ENCODE measurements at regions not wholly inside any gene's neighbourhood (a gene's known extent, or its start where the extent isn't known, plus 50 kb on each side); places are given as distances from the start of the nearest gene placed in this dataset.

DNA sequence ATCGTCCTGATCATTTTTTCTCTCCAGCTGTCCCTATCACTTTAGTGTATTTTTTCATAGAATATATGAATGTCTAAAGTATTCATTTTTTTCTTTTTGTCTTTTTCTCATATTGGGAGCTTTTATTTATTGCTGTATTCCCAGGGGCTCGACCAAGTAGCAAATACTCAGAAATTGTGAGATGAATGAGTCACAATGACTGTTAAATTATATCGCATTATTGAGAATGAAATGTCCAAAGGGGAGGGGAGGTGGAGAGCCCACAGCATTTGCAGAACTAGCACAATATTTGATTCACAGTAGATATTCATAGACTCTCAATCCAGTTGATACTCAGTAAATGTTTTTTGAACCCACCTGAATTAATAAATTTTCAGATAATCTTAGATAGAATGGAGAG lies 543.6 kb upstream of the FAM241A start:
- no peak for DNase-seq (ENCODE audit: low read depth in 1 of 2, low spot score in 1 of 2)
- no peak for TF ChIP-seq ZNF302 (CRISPR knock-in tag; IDR thresholded peaks at IDR 0.05)
- TF ChIP-seq RARB (CRISPR knock-in tag; IDR thresholded peaks at IDR 0.05): no peak
- TF ChIP-seq, protein P1, sequence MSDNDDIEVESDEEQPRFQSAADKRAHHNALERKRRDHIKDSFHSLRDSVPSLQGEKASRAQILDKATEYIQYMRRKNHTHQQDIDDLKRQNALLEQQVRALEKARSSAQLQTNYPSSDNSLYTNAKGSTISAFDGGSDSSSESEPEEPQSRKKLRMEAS (IDR thresholded peaks at IDR 0.05): no peak
- TF ChIP-seq CHD4 (IDR thresholded peaks at IDR 0.05; ENCODE audit: borderline replicate concordance): no peak
- TF ChIP-seq POLR2AphosphoS2 (conservative IDR thresholded peaks at IDR 0.05; ENCODE audit: low read length): no peak
- TF ChIP-seq, protein P2, sequence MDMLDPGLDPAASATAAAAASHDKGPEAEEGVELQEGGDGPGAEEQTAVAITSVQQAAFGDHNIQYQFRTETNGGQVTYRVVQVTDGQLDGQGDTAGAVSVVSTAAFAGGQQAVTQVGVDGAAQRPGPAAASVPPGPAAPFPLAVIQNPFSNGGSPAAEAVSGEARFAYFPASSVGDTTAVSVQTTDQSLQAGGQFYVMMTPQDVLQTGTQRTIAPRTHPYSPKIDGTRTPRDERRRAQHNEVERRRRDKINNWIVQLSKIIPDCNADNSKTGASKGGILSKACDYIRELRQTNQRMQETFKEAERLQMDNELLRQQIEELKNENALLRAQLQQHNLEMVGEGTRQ (IDR thresholded peaks at IDR 0.05): no peak
- TF ChIP-seq, protein P3, sequence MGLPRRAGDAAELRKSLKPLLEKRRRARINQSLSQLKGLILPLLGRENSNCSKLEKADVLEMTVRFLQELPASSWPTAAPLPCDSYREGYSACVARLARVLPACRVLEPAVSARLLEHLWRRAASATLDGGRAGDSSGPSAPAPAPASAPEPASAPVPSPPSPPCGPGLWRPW (IDR thresholded peaks at IDR 0.05): no peak
- TF ChIP-seq, protein P4, sequence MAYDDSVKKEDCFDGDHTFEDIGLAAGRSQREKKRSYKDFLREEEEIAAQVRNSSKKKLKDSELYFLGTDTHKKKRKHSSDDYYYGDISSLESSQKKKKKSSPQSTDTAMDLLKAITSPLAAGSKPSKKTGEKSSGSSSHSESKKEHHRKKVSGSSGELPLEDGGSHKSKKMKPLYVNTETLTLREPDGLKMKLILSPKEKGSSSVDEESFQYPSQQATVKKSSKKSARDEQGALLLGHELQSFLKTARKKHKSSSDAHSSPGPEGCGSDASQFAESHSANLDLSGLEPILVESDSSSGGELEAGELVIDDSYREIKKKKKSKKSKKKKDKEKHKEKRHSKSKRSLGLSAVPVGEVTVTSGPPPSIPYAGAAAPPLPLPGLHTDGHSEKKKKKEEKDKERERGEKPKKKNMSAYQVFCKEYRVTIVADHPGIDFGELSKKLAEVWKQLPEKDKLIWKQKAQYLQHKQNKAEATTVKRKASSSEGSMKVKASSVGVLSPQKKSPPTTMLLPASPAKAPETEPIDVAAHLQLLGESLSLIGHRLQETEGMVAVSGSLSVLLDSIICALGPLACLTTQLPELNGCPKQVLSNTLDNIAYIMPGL (CRISPR knock-in tag; IDR thresholded peaks at IDR 0.05; ENCODE audit: borderline replicate concordance): no peak
- no peak for TF ChIP-seq NFE2L2 (conservative IDR thresholded peaks at IDR 0.05; ENCODE audit: low read length)
- TF ChIP-seq, protein P5, sequence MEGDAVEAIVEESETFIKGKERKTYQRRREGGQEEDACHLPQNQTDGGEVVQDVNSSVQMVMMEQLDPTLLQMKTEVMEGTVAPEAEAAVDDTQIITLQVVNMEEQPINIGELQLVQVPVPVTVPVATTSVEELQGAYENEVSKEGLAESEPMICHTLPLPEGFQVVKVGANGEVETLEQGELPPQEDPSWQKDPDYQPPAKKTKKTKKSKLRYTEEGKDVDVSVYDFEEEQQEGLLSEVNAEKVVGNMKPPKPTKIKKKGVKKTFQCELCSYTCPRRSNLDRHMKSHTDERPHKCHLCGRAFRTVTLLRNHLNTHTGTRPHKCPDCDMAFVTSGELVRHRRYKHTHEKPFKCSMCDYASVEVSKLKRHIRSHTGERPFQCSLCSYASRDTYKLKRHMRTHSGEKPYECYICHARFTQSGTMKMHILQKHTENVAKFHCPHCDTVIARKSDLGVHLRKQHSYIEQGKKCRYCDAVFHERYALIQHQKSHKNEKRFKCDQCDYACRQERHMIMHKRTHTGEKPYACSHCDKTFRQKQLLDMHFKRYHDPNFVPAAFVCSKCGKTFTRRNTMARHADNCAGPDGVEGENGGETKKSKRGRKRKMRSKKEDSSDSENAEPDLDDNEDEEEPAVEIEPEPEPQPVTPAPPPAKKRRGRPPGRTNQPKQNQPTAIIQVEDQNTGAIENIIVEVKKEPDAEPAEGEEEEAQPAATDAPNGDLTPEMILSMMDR (IDR thresholded peaks at IDR 0.05): no peak
- TF ChIP-seq NR3C1 (IDR thresholded peaks at IDR 0.05): no peak
- no peak for TF ChIP-seq HOXB13 (CRISPR knock-in tag; IDR thresholded peaks at IDR 0.05; ENCODE audit: low read depth)
- TF ChIP-seq HEYL (CRISPR knock-in tag; IDR thresholded peaks at IDR 0.05): no peak
- TF ChIP-seq, protein P6, sequence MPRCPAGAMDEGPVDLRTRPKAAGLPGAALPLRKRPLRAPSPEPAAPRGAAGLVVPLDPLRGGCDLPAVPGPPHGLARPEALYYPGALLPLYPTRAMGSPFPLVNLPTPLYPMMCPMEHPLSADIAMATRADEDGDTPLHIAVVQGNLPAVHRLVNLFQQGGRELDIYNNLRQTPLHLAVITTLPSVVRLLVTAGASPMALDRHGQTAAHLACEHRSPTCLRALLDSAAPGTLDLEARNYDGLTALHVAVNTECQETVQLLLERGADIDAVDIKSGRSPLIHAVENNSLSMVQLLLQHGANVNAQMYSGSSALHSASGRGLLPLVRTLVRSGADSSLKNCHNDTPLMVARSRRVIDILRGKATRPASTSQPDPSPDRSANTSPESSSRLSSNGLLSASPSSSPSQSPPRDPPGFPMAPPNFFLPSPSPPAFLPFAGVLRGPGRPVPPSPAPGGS (IDR thresholded peaks at IDR 0.05): no peak
- TF ChIP-seq, protein P7, sequence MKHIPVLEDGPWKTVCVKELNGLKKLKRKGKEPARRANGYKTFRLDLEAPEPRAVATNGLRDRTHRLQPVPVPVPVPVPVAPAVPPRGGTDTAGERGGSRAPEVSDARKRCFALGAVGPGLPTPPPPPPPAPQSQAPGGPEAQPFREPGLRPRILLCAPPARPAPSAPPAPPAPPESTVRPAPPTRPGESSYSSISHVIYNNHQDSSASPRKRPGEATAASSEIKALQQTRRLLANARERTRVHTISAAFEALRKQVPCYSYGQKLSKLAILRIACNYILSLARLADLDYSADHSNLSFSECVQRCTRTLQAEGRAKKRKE (CRISPR knock-in tag; IDR thresholded peaks at IDR 0.05; ENCODE audit: low read depth): no peak
- TF ChIP-seq POLR2A (IDR thresholded peaks at IDR 0.05; ENCODE audit: low read length): no peak
- TF ChIP-seq CEBPB (IDR thresholded peaks at IDR 0.05): no peak
- no peak for TF ChIP-seq BHLHE40 (IDR thresholded peaks at IDR 0.05; ENCODE audit: low read depth, low read length)
- no peak for TF ChIP-seq GATA3 (IDR thresholded peaks at IDR 0.05; ENCODE audit: borderline replicate concordance)
- TF ChIP-seq TP53 (CRISPR knock-in tag; IDR thresholded peaks at IDR 0.05): no peak
- no peak overlapping the region for H3K27ac ChIP-seq
- ChIA-PET CTCF (no interaction called here), POLR2A (no interaction called here)
- no peak for ATAC-seq
- H3K4me2 ChIP-seq: no peak overlapping the region
- no peak for FAIRE-seq
- no peaks in the 10 kb centered on the region for H3K9me3 ChIP-seq
- WGBS (ENCODE audit: missing lambda C conversion rate): 30% methylated on average over 3 of the region's 3 CpGs
- no peaks in the 10 kb centered on the region for H3K4me1 ChIP-seq
- H3K4me3 ChIP-seq: no peak overlapping the region

DNA sequence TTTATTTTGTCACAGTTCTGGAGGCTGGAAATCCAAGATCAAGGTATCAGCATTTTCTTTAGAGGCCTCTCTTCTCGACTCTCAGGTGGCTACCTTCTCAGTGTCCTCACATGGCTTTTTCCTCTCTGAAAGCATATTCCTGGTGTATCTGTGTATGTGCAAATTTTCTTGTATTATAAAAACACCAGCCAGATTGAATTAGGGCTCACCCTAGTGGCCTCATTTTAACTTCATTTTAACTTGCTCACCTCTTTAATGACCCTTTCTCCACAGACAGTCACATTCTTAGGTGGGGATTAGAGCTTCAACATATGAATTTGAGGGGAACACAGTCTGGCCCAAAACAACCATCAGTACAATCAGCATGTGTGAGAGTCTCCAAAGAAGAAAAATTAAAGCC lies 542.4 kb upstream of the FAM241A start:
- H3K4me2 ChIP-seq: no peak overlapping the region
- no peaks in the 10 kb centered on the region for H3K9me3 ChIP-seq
- no peak for ATAC-seq
- H3K4me3 ChIP-seq: no peak overlapping the region
- DNase-seq (ENCODE audit: low read depth in 1 of 2, low spot score in 1 of 2): peak in 1 of 2 experiments; percentile 0
- H3K4me1 ChIP-seq: no peaks in the 10 kb centered on the region
- POLR2A ChIA-PET: no interaction called here
- no peak for FAIRE-seq
- no peak for TF ChIP-seq CHD4 (IDR thresholded peaks at IDR 0.05; ENCODE audit: borderline replicate concordance)
- TF ChIP-seq FOSB (CRISPR knock-in tag; IDR thresholded peaks at IDR 0.05): no peak
- TF ChIP-seq GATA3 (IDR thresholded peaks at IDR 0.05; ENCODE audit: borderline replicate concordance): no peak
- TF ChIP-seq RAD21 (conservative IDR thresholded peaks at IDR 0.05 in 1 of 2, IDR thresholded peaks at IDR 0.05 in 1 of 2): 0 out of 5 replicates have a peak, but pooled peaks of 1 of the 2 experiments have one; percentile 18
- H3K27ac ChIP-seq: no peak overlapping the region
- CTCF ChIA-PET: no interaction called here
- 0% methylated on average over 1 of the region's 1 CpG for WGBS (ENCODE audit: missing lambda C conversion rate)
